ENCODE measurements at regions not wholly inside any gene's neighbourhood (a gene's known extent, or its start where the extent isn't known, plus 50 kb on each side); places are given as distances from the start of the nearest gene placed in this dataset.
"Not testable (repeated sequence)": the region's sequence is repeated elsewhere in the genome, so short reads cannot be mapped to it uniquely, and the experiment has no call there.

GRCh38 chr11:114805431-114805830, 127.1 kb downstream of the NXPE2 start:
- DNase-seq = not testable (repeated sequence)

- no peak for DNase-seq
Measured at GRCh38 chr11:114811971-114812370, 133.6 kb downstream of the NXPE2 start.

GRCh38 chr11:114812733-114813132, 134.4 kb downstream of the NXPE2 start:
- DNase-seq = no peak

GRCh38 chr11:114813189-114813718, 134.9 kb downstream of the NXPE2 start:
- no peak for DNase-seq

- no peak for DNase-seq
Measured at GRCh38 chr11:114815176-114815575, 136.8 kb downstream of the NXPE2 start.

GRCh38 chr11:114815761-114816160, 137.4 kb downstream of the NXPE2 start:
- DNase-seq = no peak

GRCh38 chr11:114816791-114817190, 138.5 kb downstream of the NXPE2 start:
- DNase-seq = no peak

GRCh38 chr11:114818382-114818781, 140.1 kb downstream of the NXPE2 start:
- no peak for DNase-seq

- no peak for DNase-seq
Measured at GRCh38 chr11:114819028-114819427, 140.7 kb downstream of the NXPE2 start.

GRCh38 chr11:114820621-114821020, 142.3 kb downstream of the NXPE2 start:
- no peak for DNase-seq

- peak in 1 of 2 donors; percentile 6 for DNase-seq
Measured at GRCh38 chr11:114821621-114822412, 143.5 kb downstream of the NXPE2 start.

- no peak for DNase-seq
Measured at GRCh38 chr11:114826910-114827442, 148.6 kb downstream of the NXPE2 start.

- no peak for DNase-seq
Measured at GRCh38 chr11:114827736-114828135, 149.4 kb downstream of the NXPE2 start.

GRCh38 chr11:114832532-114833125, 154.3 kb downstream of the NXPE2 start:
- DNase-seq = no peak

- no peak for DNase-seq
Measured at GRCh38 chr11:114836161-114836560, 157.8 kb downstream of the NXPE2 start.

GRCh38 chr11:114844896-114845295, 166.6 kb downstream of the NXPE2 start:
- no peak for DNase-seq

- no peak for DNase-seq
Measured at GRCh38 chr11:114845766-114846415, 167.6 kb downstream of the NXPE2 start.

- DNase-seq = peak; percentile 40 to 50
Measured at GRCh38 chr11:114846416-114846791, 168.1 kb downstream of the NXPE2 start.

GRCh38 chr11:114847306-114847975, 169.1 kb downstream of the NXPE2 start:
- DNase-seq = no peak

GRCh38 chr11:114848027-114848426, 169.7 kb downstream of the NXPE2 start:
- no peak for DNase-seq

GRCh38 chr11:114857281-114857680, 179.0 kb downstream of the NXPE2 start:
- DNase-seq = no peak

GRCh38 chr11:114864896-114865295, 186.6 kb downstream of the NXPE2 start:
- no peak for DNase-seq

GRCh38 chr11:114876234-114876633, 197.9 kb downstream of the NXPE2 start:
- no peak for DNase-seq

Measured in hippocampal formation (tissue), 2 donors.